Liver (tissue), 3 donors: ENCODE measurements at regions not wholly inside any gene's neighbourhood (a gene's known extent, or its start where the extent isn't known, plus 50 kb on each side); places are given as distances from the start of the nearest gene placed in this dataset.

ENCODE experiments used
- CTCF ChIP-seq: fragments of 150-350 bp; IDR thresholded peaks from 2 replicates; pipeline ENCODE4 v1.5.1; 2017; ENCODE audit warnings: improper control_type of control experiment, low read depth, low read length; ENCODE audit not compliant: missing input control
- MAX ChIP-seq: IDR thresholded peaks from 2 replicates; pipeline ENCODE4 v1.6.1; 2016; ENCODE audit warnings: antibody characterized with exemption
- REST ChIP-seq: IDR thresholded peaks from 2 replicates; pipeline ENCODE4 v1.6.1; 2016; ENCODE audit warnings: antibody characterized with exemption, mild to moderate bottlenecking
- RXRA ChIP-seq, 2 donors: IDR thresholded peaks; 2 replicates each; pipeline ENCODE4 v1.6.1; 2017 to 2018; ENCODE audit warnings: antibody characterized with exemption in 2 of 2, mild to moderate bottlenecking in 1 of 2
- ZBTB33 ChIP-seq: IDR thresholded peaks from 2 replicates; pipeline ENCODE4 v1.6.1; 2016; ENCODE audit warnings: antibody characterized with exemption
- donor health status: healthy.
- donor health status: healthy.

- TF ChIP-seq RXRA (IDR thresholded peaks at IDR 0.05) (no peak), CTCF (no peak), MAX (no peak), REST (no peak), ZBTB33 (no peak)
Measured at GRCh38 chr20:39799366-39799965, 837.3 kb downstream of the DHX35 start.
